ACC112 (cell line): ENCODE measurements at regions not wholly inside any gene's neighbourhood (a gene's known extent, or its start where the extent isn't known, plus 50 kb on each side); places are given as distances from the start of the nearest gene placed in this dataset.

Experiments
- H2AFZ ChIP-seq: fragments of 200-600 bp; sonication (generic); one replicate; pipeline ENCODE4 v1.6.0; 2017; ENCODE audit warnings: antibody characterized with exemption, low read length; ENCODE audit not compliant: unreplicated experiment
- H3K27ac ChIP-seq: fragments of 200-600 bp; sonication (generic); 2 replicates; pipeline ENCODE4 v1.5.1; 2014; ENCODE audit warnings: low read depth, mild to moderate bottlenecking, antibody characterized with exemption, low read length, moderate library complexity
- H3K27me3 ChIP-seq: fragments of 200-600 bp; sonication (generic); 2 replicates; pipeline ENCODE4 v1.6.1; 2014; ENCODE audit warnings: mild to moderate bottlenecking, antibody characterized with exemption, low read length, moderate library complexity, mixed read lengths; ENCODE audit not compliant: insufficient read depth
- H3K36me3 ChIP-seq: fragments of 200-600 bp; sonication (generic); 2 replicates; pipeline ENCODE4 v1.6.1; 2016; ENCODE audit warnings: mild to moderate bottlenecking, antibody characterized with exemption, low read length, moderate library complexity, mixed read lengths; ENCODE audit not compliant: insufficient read depth
- H3K4me1 ChIP-seq: fragments of 200-600 bp; sonication (generic); one replicate; pipeline ENCODE4 v1.6.1; 2016; ENCODE audit warnings: low read length, mixed read lengths; ENCODE audit not compliant: insufficient read depth, unreplicated experiment, control insufficient read depth
- H3K4me3 ChIP-seq: fragments of 200-600 bp; sonication (generic); 2 replicates; pipeline ENCODE4 v1.5.1; 2014; ENCODE audit warnings: mild to moderate bottlenecking, low read depth, low read length
- H3K79me2 ChIP-seq: fragments of 200-600 bp; sonication (generic); one replicate; pipeline ENCODE4 v1.6.0; 2016; ENCODE audit warnings: low read length; ENCODE audit not compliant: control insufficient read depth, unreplicated experiment, insufficient read depth

DNA sequence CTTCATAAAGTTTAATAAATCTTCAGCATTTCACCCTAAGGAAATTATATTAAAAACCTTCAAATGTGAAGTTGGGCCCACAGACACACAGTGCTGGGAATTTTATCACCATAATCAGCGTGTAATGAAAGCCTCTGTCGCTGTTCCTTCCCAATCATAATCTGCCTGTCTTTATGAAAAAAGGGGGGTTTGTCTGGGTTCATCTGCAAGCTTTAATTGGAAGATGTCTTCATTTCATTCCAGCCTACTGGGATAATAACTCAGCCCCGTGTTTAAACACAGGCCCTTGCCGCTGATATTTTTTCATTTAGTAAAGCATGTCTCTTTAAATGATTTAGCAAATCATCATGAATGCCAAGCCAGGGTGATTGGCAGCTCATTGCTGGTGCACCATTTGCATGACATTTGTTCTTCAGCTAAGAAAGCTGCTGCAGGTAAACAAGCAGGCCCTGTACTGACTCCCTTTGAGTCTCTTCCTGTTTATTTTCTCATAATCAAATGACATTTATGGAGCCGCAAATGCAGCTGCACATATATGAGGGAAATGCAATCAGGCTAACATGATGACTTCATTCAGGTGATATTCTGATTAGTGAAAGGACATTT lies 362.9 kb upstream of the TLE4 start:
- Histone ChIP-seq H3K36me3 (no peaks in the 10 kb centered on the region), H2AFZ (no peak overlapping the region), H3K4me1 (no peaks in the 10 kb centered on the region), H3K27me3 (no peaks in the 10 kb centered on the region), H3K4me3 (no peak overlapping the region), H3K27ac (no peak overlapping the region), H3K79me2 (no peaks in the 10 kb centered on the region)

- no peak overlapping the region for H2AFZ ChIP-seq
- no peaks in the 10 kb centered on the region for H3K4me1 ChIP-seq
- H3K27me3 ChIP-seq: no peaks in the 10 kb centered on the region
- no peak overlapping the region for H3K4me3 ChIP-seq
- H3K79me2 ChIP-seq: no peaks in the 10 kb centered on the region
- H3K36me3 ChIP-seq: no peaks in the 10 kb centered on the region
- H3K27ac ChIP-seq: no peak overlapping the region
Measured at GRCh38 chr9:79210541-79211243, 361.1 kb upstream of the TLE4 start.

DNA sequence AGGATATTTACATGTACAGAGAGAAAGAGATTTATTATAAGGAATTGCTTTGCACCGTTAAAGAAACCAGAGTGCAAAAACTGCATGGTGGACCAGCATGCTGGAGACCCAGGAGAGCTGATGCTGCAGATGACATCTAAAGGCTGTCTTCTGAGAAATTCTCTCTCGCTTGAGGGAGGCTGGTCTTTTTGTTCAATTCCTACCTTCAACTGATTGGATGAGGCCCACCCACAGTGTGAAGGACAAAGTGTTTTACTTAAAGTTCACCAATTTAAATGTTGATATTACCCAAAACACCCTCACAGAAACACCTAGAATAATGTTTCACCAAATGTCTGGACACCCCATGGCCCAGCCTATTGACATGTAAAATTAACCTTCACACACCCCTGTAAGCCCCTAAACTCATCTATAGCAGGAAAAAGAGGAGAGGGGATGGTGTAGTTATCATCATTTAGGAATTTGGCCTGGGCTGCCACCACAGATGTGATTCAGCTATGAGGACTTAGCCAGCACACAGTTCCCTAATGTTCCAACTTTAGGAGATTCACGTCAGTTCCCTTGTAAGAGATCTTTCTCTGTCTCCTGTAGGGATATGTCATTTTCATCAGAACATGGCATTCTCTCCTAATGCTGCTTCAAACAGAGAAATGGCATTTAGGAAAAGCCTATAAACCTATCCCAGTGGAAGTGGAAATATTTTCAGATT lies 358.2 kb upstream of the TLE4 start:
- Histone ChIP-seq H3K27me3 (no peaks in the 10 kb centered on the region), H3K4me1 (no peaks in the 10 kb centered on the region)

GRCh38 chr9:79215821-79216220 lies 355.9 kb upstream of the TLE4 start:
- Histone ChIP-seq H3K4me1 (peaks cover 8% of the 10 kb centered on the region), H3K36me3 (no peaks in the 10 kb centered on the region), H2AFZ (no peak overlapping the region), H3K4me3 (no peak overlapping the region), H3K79me2 (no peaks in the 10 kb centered on the region), H3K27ac (no peak overlapping the region), H3K27me3 (no peaks in the 10 kb centered on the region)

More for the DNA sequence above, 358.2 kb upstream of the TLE4 start:
- no peak overlapping the region for H3K4me3 ChIP-seq
- no peaks in the 10 kb centered on the region for H3K36me3 ChIP-seq
- H2AFZ ChIP-seq: no peak overlapping the region
- H3K79me2 ChIP-seq: no peaks in the 10 kb centered on the region
- H3K27ac ChIP-seq: no peak overlapping the region

DNA sequence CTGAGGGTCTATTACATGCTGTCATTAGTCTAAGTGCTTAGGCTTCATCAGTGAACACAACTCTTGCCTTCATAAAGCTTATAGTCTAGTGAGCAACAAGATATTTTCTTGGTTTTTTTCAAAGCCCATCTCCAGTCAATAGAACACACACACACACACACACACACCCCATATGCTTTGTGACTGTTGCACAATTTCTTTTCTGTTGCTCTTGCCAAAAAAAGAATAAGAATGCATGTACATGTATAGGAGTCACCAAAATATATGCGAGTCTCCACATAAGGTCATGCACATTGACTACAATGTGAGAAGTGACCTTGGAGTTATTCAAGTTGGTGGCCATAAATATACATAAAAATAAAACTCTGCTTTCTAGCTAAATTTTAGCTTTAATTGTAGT lies 351.5 kb upstream of the TLE4 start:
- H3K27ac ChIP-seq: peak overlapping the region; percentile 77
- no peaks in the 10 kb centered on the region for H3K27me3 ChIP-seq
- H3K4me3 ChIP-seq: no peak overlapping the region
- no peaks in the 10 kb centered on the region for H3K79me2 ChIP-seq
- H3K4me1 ChIP-seq: peaks cover 24% of the 10 kb centered on the region
- H3K36me3 ChIP-seq: no peaks in the 10 kb centered on the region
- H2AFZ ChIP-seq: no peak overlapping the region

- Histone ChIP-seq H3K4me3 (no peak overlapping the region), H2AFZ (no peak overlapping the region), H3K36me3 (no peaks in the 10 kb centered on the region), H3K27ac (peak overlapping the region; percentile 77), H3K27me3 (no peaks in the 10 kb centered on the region), H3K4me1 (peaks cover 24% of the 10 kb centered on the region), H3K79me2 (no peaks in the 10 kb centered on the region)
Measured at GRCh38 chr9:79220666-79221065, 351.1 kb upstream of the TLE4 start.

- H3K27me3 ChIP-seq: no peaks in the 10 kb centered on the region
- no peak overlapping the region for H3K4me3 ChIP-seq
- H2AFZ ChIP-seq: no peak overlapping the region
- H3K4me1 ChIP-seq: peaks cover 24% of the 10 kb centered on the region
- H3K36me3 ChIP-seq: no peaks in the 10 kb centered on the region
- H3K27ac ChIP-seq: peak overlapping the region; percentile 77
- H3K79me2 ChIP-seq: no peaks in the 10 kb centered on the region
Measured at GRCh38 chr9:79221084-79221483, 350.7 kb upstream of the TLE4 start.

DNA sequence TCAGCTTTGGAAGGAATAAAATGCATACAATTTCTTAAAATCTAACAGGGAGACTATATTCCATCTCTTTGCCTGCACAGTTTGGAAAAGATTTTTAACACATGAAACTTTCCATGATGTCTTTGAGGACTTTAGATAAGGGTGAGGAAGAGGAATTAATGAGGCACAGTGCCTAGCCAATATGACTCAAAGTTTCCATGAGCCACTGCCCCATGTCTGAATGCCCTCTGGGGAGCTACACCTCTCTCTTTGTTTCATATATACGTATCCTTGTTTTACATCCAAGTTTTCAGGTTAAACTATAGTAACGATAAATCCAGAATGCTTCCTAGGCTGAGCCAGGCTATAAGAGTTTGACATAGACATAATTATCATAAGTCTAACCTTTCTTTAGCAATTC lies 349.3 kb upstream of the TLE4 start:
- no peaks in the 10 kb centered on the region for H3K27me3 ChIP-seq
- H3K4me1 ChIP-seq: peaks cover 24% of the 10 kb centered on the region
- no peak overlapping the region for H3K27ac ChIP-seq
- no peaks in the 10 kb centered on the region for H3K79me2 ChIP-seq
- H2AFZ ChIP-seq: no peak overlapping the region
- H3K36me3 ChIP-seq: no peaks in the 10 kb centered on the region
- H3K4me3 ChIP-seq: no peak overlapping the region

GRCh38 chr9:79224672-79225433 lies 346.9 kb upstream of the TLE4 start:
- H3K27me3 ChIP-seq: no peaks in the 10 kb centered on the region
- H2AFZ ChIP-seq: no peak overlapping the region
- H3K4me1 ChIP-seq: peaks cover 24% of the 10 kb centered on the region
- H3K27ac ChIP-seq: no peak overlapping the region
- H3K4me3 ChIP-seq: no peak overlapping the region
- no peaks in the 10 kb centered on the region for H3K36me3 ChIP-seq
- H3K79me2 ChIP-seq: no peaks in the 10 kb centered on the region

- Histone ChIP-seq H3K79me2 (no peaks in the 10 kb centered on the region), H3K27ac (no peak overlapping the region), H3K4me3 (no peak overlapping the region), H3K27me3 (no peaks in the 10 kb centered on the region), H3K36me3 (no peaks in the 10 kb centered on the region), H3K4me1 (no peaks in the 10 kb centered on the region), H2AFZ (no peak overlapping the region)
Measured at GRCh38 chr9:79233542-79233941, 338.2 kb upstream of the TLE4 start.
